K562 (cell line): ENCODE measurements at regions not wholly inside any gene's neighbourhood (a gene's known extent, or its start where the extent isn't known, plus 50 kb on each side); places are given as distances from the start of the nearest gene placed in this dataset.

Source experiments
- BCOR ChIP-seq: fragments of 450-650 bp; IDR thresholded peaks from 2 replicates; pipeline ENCODE4 v1.6.1; 2016
- KLF13 ChIP-seq: fragments of 450-650 bp; IDR thresholded peaks from 2 replicates; pipeline ENCODE4 v1.6.1; 2016; ENCODE audit warnings: missing genetic modification characterization, low read depth, mild to moderate bottlenecking, missing compliant biosample characterization, moderate library complexity, borderline replicate concordance
- MIER1 ChIP-seq: fragments of 450-650 bp; IDR thresholded peaks from 2 replicates; pipeline ENCODE4 v1.6.1; 2016; ENCODE audit warnings: antibody characterized with exemption, mild to moderate bottlenecking, low read depth
- NCOR1 ChIP-seq: fragments of 450-650 bp; IDR thresholded peaks from 2 replicates; pipeline ENCODE4 v1.6.1; 2016; ENCODE audit warnings: mild to moderate bottlenecking, moderate library complexity
- NFIC ChIP-seq: fragments of 450-650 bp; IDR thresholded peaks from 2 replicates; pipeline ENCODE4 v1.6.1; 2017; ENCODE audit warnings: mild to moderate bottlenecking, inconsistent platforms
- NRF1 ChIP-seq, 2 experiments: fragments of 450-650 bp; IDR thresholded peaks in 1 of 2; conservative IDR thresholded peaks in 1 of 2; 2 replicates each; pipeline ENCODE4 v1.6.1; 2014; ENCODE audit warnings: mild to moderate bottlenecking in 2 of 2
- POLR2A ChIP-seq: fragments of 450-650 bp; conservative IDR thresholded peaks from 2 replicates; pipeline ENCODE4 v1.6.1; 2016
- TAF1 ChIP-seq: IDR thresholded peaks from 2 replicates; pipeline ENCODE4 v1.6.1; 2011; ENCODE audit warnings: mild to moderate bottlenecking, low read length, moderate library complexity; ENCODE audit not compliant: insufficient read depth, control insufficient read depth, severe bottlenecking; ENCODE audit errors: extremely low read depth
- TGIF2 ChIP-seq: sonication (generic); formaldehyde crosslinking; IDR thresholded peaks from 2 replicates; pipeline ENCODE4 v1.8.1; 2022; ENCODE audit warnings: mild to moderate bottlenecking, missing genetic modification reagents, moderate library complexity
- TF ChIP-seq, protein P1 (sequence below), 3 experiments: IDR thresholded peaks in 2 of 3; conservative IDR thresholded peaks in 1 of 3; 2 replicates each; pipeline ENCODE4 v1.5.1; 2011 to 2012; ENCODE audit warnings: low read length in 3 of 3, mild to moderate bottlenecking in 3 of 3, control low read depth in 2 of 3, improper control_type of control experiment in 1 of 3, inconsistent platforms in 1 of 3, low read depth in 1 of 3, mixed read lengths in 1 of 3, moderate library complexity in 1 of 3; ENCODE audit not compliant: insufficient read depth in 2 of 3
- TF ChIP-seq, protein P2 (sequence below): sonication (generic); formaldehyde crosslinking; IDR thresholded peaks from 2 replicates; pipeline ENCODE4 v1.9.0; 2022; ENCODE audit warnings: mild to moderate bottlenecking, missing genetic modification reagents
- TF ChIP-seq, protein P3 (sequence below): fragments of 450-650 bp; IDR thresholded peaks from 2 replicates; pipeline ENCODE4 v1.6.1; 2016; ENCODE audit warnings: borderline replicate concordance

DNA sequence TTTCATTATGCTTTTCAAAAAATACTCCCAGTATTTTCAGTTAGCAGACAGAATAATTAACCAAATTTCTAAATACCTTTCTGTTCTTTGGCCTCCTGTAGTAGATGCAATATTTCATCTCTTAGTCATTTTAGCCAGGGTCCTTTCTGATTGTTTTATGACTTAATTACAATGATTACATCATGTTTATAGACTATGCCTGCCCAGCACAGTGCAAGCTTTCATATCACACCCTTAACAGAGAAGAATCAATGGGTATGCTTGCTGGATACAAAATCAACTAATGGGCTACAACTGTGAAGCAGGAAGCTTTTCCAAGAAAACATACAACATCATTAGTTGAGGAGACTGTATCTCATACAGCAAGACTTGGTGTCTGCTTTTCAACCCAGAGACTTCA, 119.8 kb upstream of the NRSN1 start:
- TF ChIP-seq NRF1 (conservative IDR thresholded peaks at IDR 0.05 in 1 of 2, IDR thresholded peaks at IDR 0.05 in 1 of 2) (no peak), BCOR (no peak), TGIF2 (CRISPR knock-in tag) (no peak), MIER1 (no peak), NFIC (no peak), TAF1 (no peak), NCOR1 (no peak), POLR2A (no peak), KLF13 (tag) (no peak)
- TF ChIP-seq, protein P1, sequence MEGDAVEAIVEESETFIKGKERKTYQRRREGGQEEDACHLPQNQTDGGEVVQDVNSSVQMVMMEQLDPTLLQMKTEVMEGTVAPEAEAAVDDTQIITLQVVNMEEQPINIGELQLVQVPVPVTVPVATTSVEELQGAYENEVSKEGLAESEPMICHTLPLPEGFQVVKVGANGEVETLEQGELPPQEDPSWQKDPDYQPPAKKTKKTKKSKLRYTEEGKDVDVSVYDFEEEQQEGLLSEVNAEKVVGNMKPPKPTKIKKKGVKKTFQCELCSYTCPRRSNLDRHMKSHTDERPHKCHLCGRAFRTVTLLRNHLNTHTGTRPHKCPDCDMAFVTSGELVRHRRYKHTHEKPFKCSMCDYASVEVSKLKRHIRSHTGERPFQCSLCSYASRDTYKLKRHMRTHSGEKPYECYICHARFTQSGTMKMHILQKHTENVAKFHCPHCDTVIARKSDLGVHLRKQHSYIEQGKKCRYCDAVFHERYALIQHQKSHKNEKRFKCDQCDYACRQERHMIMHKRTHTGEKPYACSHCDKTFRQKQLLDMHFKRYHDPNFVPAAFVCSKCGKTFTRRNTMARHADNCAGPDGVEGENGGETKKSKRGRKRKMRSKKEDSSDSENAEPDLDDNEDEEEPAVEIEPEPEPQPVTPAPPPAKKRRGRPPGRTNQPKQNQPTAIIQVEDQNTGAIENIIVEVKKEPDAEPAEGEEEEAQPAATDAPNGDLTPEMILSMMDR (IDR thresholded peaks at IDR 0.05 in 2 of 3, conservative IDR thresholded peaks at IDR 0.05 in 1 of 3; ENCODE audit: insufficient read depth in 2 of 3, low read depth in 1 of 3, low read length in 3 of 3), result no peak
- TF ChIP-seq, protein P2, sequence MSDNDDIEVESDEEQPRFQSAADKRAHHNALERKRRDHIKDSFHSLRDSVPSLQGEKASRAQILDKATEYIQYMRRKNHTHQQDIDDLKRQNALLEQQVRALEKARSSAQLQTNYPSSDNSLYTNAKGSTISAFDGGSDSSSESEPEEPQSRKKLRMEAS (CRISPR knock-in tag), result no peak
- TF ChIP-seq, protein P3, sequence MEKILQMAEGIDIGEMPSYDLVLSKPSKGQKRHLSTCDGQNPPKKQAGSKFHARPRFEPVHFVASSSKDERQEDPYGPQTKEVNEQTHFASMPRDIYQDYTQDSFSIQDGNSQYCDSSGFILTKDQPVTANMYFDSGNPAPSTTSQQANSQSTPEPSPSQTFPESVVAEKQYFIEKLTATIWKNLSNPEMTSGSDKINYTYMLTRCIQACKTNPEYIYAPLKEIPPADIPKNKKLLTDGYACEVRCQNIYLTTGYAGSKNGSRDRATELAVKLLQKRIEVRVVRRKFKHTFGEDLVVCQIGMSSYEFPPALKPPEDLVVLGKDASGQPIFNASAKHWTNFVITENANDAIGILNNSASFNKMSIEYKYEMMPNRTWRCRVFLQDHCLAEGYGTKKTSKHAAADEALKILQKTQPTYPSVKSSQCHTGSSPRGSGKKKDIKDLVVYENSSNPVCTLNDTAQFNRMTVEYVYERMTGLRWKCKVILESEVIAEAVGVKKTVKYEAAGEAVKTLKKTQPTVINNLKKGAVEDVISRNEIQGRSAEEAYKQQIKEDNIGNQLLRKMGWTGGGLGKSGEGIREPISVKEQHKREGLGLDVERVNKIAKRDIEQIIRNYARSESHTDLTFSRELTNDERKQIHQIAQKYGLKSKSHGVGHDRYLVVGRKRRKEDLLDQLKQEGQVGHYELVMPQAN, result no peak
